Glutamatergic neuron (in vitro differentiated cells): ENCODE measurements at regions not wholly inside any gene's neighbourhood (a gene's known extent, or its start where the extent isn't known, plus 50 kb on each side); places are given as distances from the start of the nearest gene placed in this dataset.

Experiments
- DNase-seq: peaks from one replicate; pipeline ENCODE4 v3.0.0; 2022
- H3K27ac Mint-ChIP-seq: one replicate; pipeline ENCODE4 v1.8.0; 2020; ENCODE audit warnings: mild to moderate bottlenecking, mixed read lengths, inconsistent platforms; ENCODE audit not compliant: unreplicated experiment
- H3K27me3 Mint-ChIP-seq: one replicate; pipeline ENCODE4 v1.8.0; 2020; ENCODE audit warnings: mild to moderate bottlenecking, moderate library complexity, mixed read lengths, inconsistent platforms; ENCODE audit not compliant: unreplicated experiment
- H3K36me3 Mint-ChIP-seq: one replicate; pipeline ENCODE4 v1.8.0; 2020; ENCODE audit warnings: mild to moderate bottlenecking, mixed read lengths, inconsistent platforms; ENCODE audit not compliant: unreplicated experiment
- H3K4me1 Mint-ChIP-seq: one replicate; pipeline ENCODE4 v1.8.0; 2020; ENCODE audit warnings: mild to moderate bottlenecking, low read depth, mixed read lengths, inconsistent platforms; ENCODE audit not compliant: unreplicated experiment
- H3K4me3 Mint-ChIP-seq: one replicate; pipeline ENCODE4 v1.8.0; 2020; ENCODE audit warnings: mild to moderate bottlenecking, mixed read lengths, inconsistent platforms; ENCODE audit not compliant: unreplicated experiment
- H3K9me3 Mint-ChIP-seq: one replicate; pipeline ENCODE4 v1.8.0; 2020; ENCODE audit warnings: mild to moderate bottlenecking, moderate library complexity, mixed read lengths, inconsistent platforms; ENCODE audit not compliant: unreplicated experiment
- CTCF ChIP-seq: fragments of 200-600 bp; sonication (generic); IDR thresholded peaks from one replicate; pipeline ENCODE4 v1.5.0; 2021; ENCODE audit not compliant: partially characterized antibody, unreplicated experiment

GRCh38 chr13:73492811-73493210, 434.0 kb downstream of the KLF5 start:
- no peak for TF ChIP-seq CTCF
- Mint-ChIP-seq H3K27me3 (no peaks in the 10 kb centered on the region), H3K9me3 (no peaks in the 10 kb centered on the region), H3K4me3 (no peak overlapping the region), H3K27ac (no peak overlapping the region), H3K4me1 (no peaks in the 10 kb centered on the region), H3K36me3 (no peaks in the 10 kb centered on the region)
- DNase-seq = no peak

- TF ChIP-seq CTCF = no peak
- peaks cover 1% of the 10 kb centered on the region for H3K27me3 Mint-ChIP-seq
- H3K27ac Mint-ChIP-seq = no peak overlapping the region
- H3K9me3 Mint-ChIP-seq = no peaks in the 10 kb centered on the region
- H3K36me3 Mint-ChIP-seq = no peaks in the 10 kb centered on the region
- H3K4me3 Mint-ChIP-seq = no peak overlapping the region
- no peaks in the 10 kb centered on the region for H3K4me1 Mint-ChIP-seq
- no peak for DNase-seq
Measured at GRCh38 chr13:73482556-73482955, 423.8 kb downstream of the KLF5 start.

GRCh38 chr13:73481886-73482445, 423.2 kb downstream of the KLF5 start:
- peaks cover 1% of the 10 kb centered on the region for H3K27me3 Mint-ChIP-seq
- H3K36me3 Mint-ChIP-seq = no peaks in the 10 kb centered on the region
- H3K4me1 Mint-ChIP-seq = no peaks in the 10 kb centered on the region
- H3K4me3 Mint-ChIP-seq = no peak overlapping the region
- no peak for TF ChIP-seq CTCF
- DNase-seq = no peak
- no peaks in the 10 kb centered on the region for H3K9me3 Mint-ChIP-seq
- no peak overlapping the region for H3K27ac Mint-ChIP-seq

GRCh38 chr13:73480779-73481559, 422.2 kb downstream of the KLF5 start:
- no peak overlapping the region for H3K27ac Mint-ChIP-seq
- no peaks in the 10 kb centered on the region for H3K9me3 Mint-ChIP-seq
- DNase-seq = no peak
- no peaks in the 10 kb centered on the region for H3K27me3 Mint-ChIP-seq
- TF ChIP-seq CTCF = no peak
- no peak overlapping the region for H3K4me3 Mint-ChIP-seq
- H3K36me3 Mint-ChIP-seq = no peaks in the 10 kb centered on the region
- no peaks in the 10 kb centered on the region for H3K4me1 Mint-ChIP-seq

GRCh38 chr13:73479856-73480255, 421.1 kb downstream of the KLF5 start:
- Mint-ChIP-seq H3K4me1 (no peaks in the 10 kb centered on the region), H3K9me3 (no peaks in the 10 kb centered on the region), H3K27me3 (no peaks in the 10 kb centered on the region), H3K27ac (no peak overlapping the region), H3K36me3 (no peaks in the 10 kb centered on the region), H3K4me3 (no peak overlapping the region)
- no peak for DNase-seq
- TF ChIP-seq CTCF = no peak
